ENCODE measurements at regions not wholly inside any gene's neighbourhood (a gene's known extent, or its start where the extent isn't known, plus 50 kb on each side); places are given as distances from the start of the nearest gene placed in this dataset.

DNA sequence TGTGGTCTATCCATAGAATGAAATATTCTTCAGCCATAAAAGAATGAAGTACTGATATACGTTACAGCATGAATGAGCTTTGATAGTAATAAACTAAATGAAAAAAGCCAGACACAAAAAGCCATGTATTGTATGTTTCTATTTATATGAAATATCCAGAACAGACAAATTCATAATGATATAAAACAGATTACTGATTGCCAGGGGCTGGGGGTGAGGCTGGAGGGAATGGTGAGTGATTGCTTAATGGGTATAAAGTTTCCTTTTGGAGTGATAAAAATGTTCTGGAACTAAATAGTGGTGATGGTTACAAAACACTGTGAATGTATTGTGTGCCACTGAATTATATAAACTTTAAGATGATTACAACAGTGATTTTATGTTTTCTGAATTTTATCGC is 200.5 kb downstream of the MC4R start:
- H3K27ac ChIP-seq, result no peak overlapping the region
- intact Hi-C loops (cut with DNase I; ENCODE audit: low total_unique reads), result no loop called here
- no peaks in the 10 kb centered on the region for H3K36me3 ChIP-seq (ENCODE audit: low read depth, missing control alignments)
- no peak for DNase-seq
- H3K4me1 ChIP-seq, result no peaks in the 10 kb centered on the region
- TF ChIP-seq, protein P1, sequence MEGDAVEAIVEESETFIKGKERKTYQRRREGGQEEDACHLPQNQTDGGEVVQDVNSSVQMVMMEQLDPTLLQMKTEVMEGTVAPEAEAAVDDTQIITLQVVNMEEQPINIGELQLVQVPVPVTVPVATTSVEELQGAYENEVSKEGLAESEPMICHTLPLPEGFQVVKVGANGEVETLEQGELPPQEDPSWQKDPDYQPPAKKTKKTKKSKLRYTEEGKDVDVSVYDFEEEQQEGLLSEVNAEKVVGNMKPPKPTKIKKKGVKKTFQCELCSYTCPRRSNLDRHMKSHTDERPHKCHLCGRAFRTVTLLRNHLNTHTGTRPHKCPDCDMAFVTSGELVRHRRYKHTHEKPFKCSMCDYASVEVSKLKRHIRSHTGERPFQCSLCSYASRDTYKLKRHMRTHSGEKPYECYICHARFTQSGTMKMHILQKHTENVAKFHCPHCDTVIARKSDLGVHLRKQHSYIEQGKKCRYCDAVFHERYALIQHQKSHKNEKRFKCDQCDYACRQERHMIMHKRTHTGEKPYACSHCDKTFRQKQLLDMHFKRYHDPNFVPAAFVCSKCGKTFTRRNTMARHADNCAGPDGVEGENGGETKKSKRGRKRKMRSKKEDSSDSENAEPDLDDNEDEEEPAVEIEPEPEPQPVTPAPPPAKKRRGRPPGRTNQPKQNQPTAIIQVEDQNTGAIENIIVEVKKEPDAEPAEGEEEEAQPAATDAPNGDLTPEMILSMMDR (IDR thresholded peaks at IDR 0.05), result no peak
- no peak for TF ChIP-seq POLR2A (IDR thresholded peaks at IDR 0.05)
- H3K4me3 ChIP-seq, result no peak overlapping the region
- WGBS, 2 donors, result 56 to 83% methylated on average over 2 of the region's 2 CpGs
- no peaks in the 10 kb centered on the region for H3K27me3 ChIP-seq
- no peaks in the 10 kb centered on the region for H3K9me3 ChIP-seq

DNA sequence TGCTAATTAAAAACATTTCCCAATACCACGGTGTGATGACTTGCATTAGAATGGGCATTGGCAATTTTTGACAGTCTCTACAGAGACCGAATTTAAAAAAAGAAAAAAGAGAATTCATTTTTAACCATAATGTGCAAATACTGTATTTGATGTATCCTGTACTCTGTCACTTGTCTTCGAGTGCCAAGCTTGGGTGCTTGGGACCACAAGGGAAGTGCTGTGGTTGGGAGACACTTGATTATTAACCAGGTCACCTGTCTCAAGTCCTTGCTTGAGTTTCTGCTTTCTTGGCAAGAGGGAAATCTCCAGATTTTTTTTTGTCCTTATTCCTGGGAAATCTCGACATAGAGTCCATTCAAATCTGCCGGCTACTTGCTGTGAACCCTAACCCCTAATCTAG is 209.0 kb downstream of the MC4R start:
- TF ChIP-seq, protein P1 (IDR thresholded peaks at IDR 0.05), result no peak
- TF ChIP-seq POLR2A (IDR thresholded peaks at IDR 0.05), result no peak
- 90 to 91% methylated on average over 5 of the region's 5 CpGs for WGBS, 2 donors
- no peak overlapping the region for H3K4me3 ChIP-seq
- H3K27me3 ChIP-seq, result no peaks in the 10 kb centered on the region
- no peaks in the 10 kb centered on the region for H3K9me3 ChIP-seq
- H3K36me3 ChIP-seq (ENCODE audit: low read depth, missing control alignments), result no peaks in the 10 kb centered on the region
- DNase-seq, result no peak
- no peak overlapping the region for H3K27ac ChIP-seq
- intact Hi-C loops (cut with DNase I; ENCODE audit: low total_unique reads), result no loop called here
- no peaks in the 10 kb centered on the region for H3K4me1 ChIP-seq

DNA sequence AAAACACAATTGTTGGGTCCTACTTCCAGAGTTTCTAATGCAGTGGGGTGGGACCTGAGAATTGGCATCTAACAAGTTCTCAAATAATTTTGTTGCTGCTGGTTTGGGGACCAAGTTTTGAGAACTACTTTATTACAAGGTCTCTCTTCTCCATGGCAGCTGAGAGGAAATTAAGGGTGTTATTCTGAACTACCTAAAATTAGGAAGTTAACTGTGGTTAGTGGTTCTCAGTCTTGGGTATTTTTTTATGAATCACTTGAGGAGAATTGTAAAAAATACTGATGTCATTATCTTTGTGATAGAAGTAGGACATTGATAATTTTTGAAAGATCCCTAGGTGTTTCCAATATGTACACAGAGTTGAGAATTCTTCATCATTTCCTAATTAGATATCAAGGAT is 210.2 kb downstream of the MC4R start:
- H3K9me3 ChIP-seq, result no peaks in the 10 kb centered on the region
- H3K27ac ChIP-seq, result no peak overlapping the region
- no peaks in the 10 kb centered on the region for H3K36me3 ChIP-seq (ENCODE audit: low read depth, missing control alignments)
- intact Hi-C loops (cut with DNase I; ENCODE audit: low total_unique reads), result no loop called here
- TF ChIP-seq POLR2A (IDR thresholded peaks at IDR 0.05), result no peak
- TF ChIP-seq, protein P1 (IDR thresholded peaks at IDR 0.05), result no peak
- no peaks in the 10 kb centered on the region for H3K27me3 ChIP-seq
- no peak for DNase-seq
- no peaks in the 10 kb centered on the region for H3K4me1 ChIP-seq
- no peak overlapping the region for H3K4me3 ChIP-seq

DNA sequence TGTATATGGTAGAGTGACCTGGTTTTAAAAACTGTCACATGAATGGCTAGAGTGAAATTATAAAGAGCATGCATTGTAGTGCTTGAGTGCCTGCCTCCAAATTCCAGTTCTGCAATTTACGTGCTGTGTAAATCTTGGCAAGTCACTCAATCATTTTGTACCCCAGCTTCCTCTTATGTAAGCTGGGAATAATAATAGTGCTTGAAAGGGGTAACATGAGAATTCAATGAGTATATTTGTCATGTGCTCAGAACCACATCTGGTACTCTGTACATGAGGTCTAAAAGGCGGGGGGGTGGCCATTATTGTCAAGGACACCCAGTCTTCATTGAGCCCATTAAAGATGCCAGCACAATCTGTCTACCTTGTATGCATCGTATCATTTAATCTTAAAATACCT is 214.8 kb downstream of the MC4R start:
- H3K27ac ChIP-seq, result no peak overlapping the region
- no peaks in the 10 kb centered on the region for H3K27me3 ChIP-seq
- DNase-seq, result no peak
- H3K9me3 ChIP-seq, result no peaks in the 10 kb centered on the region
- intact Hi-C loops (cut with DNase I; ENCODE audit: low total_unique reads), result no loop called here
- 86 to 87% methylated on average over 3 of the region's 3 CpGs for WGBS, 2 donors
- H3K4me1 ChIP-seq, result no peaks in the 10 kb centered on the region
- TF ChIP-seq POLR2A (IDR thresholded peaks at IDR 0.05), result no peak
- TF ChIP-seq, protein P1 (IDR thresholded peaks at IDR 0.05), result no peak
- no peaks in the 10 kb centered on the region for H3K36me3 ChIP-seq (ENCODE audit: low read depth, missing control alignments)
- no peak overlapping the region for H3K4me3 ChIP-seq

DNA sequence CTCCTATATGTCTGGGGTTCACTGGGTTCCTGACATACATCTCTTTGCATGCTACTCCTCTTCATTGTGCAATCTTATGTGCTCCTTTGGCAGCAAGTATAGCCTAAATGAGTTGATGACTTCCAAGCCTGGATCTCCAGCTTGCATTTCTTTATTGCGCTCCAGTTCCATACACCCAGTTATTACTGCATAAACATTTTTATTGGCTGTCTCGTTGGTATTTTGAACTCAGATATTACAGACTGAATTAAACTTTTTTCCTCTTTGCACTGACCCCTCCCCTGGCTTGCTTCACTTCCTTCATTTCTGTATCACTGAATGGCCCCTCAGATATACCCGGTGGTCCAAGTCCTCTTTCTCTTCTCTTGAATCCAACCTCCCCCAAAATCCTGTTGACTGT is 219.2 kb downstream of the MC4R start:
- Histone ChIP-seq H3K27me3 (no peaks in the 10 kb centered on the region), H3K27ac (no peak overlapping the region), H3K4me1 (no peaks in the 10 kb centered on the region), H3K4me3 (no peak overlapping the region), H3K9me3 (no peaks in the 10 kb centered on the region), H3K36me3 (ENCODE audit: low read depth, missing control alignments) (no peaks in the 10 kb centered on the region)
- 78 to 85% methylated on average over 3 of the region's 3 CpGs for WGBS, 2 donors
- TF ChIP-seq, protein P1 (IDR thresholded peaks at IDR 0.05), result no peak
- TF ChIP-seq POLR2A (IDR thresholded peaks at IDR 0.05), result no peak
- intact Hi-C loops (cut with DNase I; ENCODE audit: low total_unique reads), result no loop called here
- no peak for DNase-seq

Measured in testis (tissue), 2 donors.